ENCODE measurements at regions not wholly inside any gene's neighbourhood (a gene's known extent, or its start where the extent isn't known, plus 50 kb on each side); places are given as distances from the start of the nearest gene placed in this dataset.

DNA sequence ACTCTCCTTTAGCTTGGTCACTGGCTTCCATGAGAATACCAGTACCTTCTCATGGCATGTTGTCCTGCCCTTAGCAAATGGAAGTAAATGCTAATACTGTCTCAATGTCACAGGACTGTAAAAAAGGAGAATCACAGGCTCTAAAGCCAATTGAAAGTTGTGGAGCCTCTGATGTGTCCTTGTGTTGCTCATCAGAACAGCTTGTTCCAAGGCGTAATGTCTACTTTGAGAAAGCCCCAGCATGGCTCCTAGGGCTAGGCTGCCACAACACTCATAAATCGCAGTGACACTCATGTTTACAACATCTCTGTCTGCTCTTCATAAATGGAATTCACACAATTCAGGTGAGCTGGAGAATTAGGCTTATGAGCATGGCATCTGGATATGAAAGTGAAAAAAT is 94.9 kb downstream of the ACTL7B start:
- Mint-ChIP-seq H3K4me3 (no peak overlapping the region), H3K9me3 (peaks cover 0 to 9% (median 0%) of the 10 kb centered on the region in 9 donors), H3K27me3 (peaks cover 0 to 16% (median 2%) of the 10 kb centered on the region in 5 donors), H3K36me3 (peaks cover 0 to 3% (median 0%) of the 10 kb centered on the region in 3 donors), H3K4me1 (no peaks in the 10 kb centered on the region), H3K27ac (no peak overlapping the region)
- no peak for ATAC-seq
- POLR2A ChIA-PET = no interaction called here
- no peak for DNase-seq

GRCh38 chr9:108759835-108760234 is 96.0 kb downstream of the ACTL7B start:
- no peak overlapping the region for H3K4me3 Mint-ChIP-seq
- peaks cover 0 to 3% (median 0%) of the 10 kb centered on the region in 3 donors for H3K36me3 Mint-ChIP-seq
- H3K9me3 Mint-ChIP-seq = peaks cover 0 to 9% (median 0%) of the 10 kb centered on the region in 9 donors
- DNase-seq (no peak), ATAC-seq (no peak)
- H3K27me3 Mint-ChIP-seq = peaks cover 0 to 16% (median 2%) of the 10 kb centered on the region in 5 donors
- POLR2A ChIA-PET = no interaction called here
- no peaks in the 10 kb centered on the region for H3K4me1 Mint-ChIP-seq
- H3K27ac Mint-ChIP-seq = no peak overlapping the region

DNA sequence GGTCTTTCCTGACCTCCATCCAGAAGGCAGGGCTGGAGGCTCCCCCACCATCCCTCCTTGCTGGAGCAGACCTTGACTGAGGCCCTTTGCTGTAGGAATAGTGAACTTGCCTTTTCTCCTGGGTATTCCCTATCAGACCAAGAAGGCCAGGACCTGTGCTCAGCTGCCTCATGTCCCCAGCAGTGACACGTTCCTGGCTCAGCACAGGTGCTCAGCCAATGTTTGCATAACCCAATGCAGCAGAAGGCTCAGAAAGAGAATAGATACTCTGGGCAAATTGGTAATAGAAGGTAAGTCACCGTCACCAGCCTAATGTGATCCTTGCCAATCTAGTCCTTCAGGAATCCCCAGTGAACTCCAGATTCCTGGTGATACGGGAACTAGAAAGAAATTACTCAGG is 96.4 kb downstream of the ACTL7B start:
- ATAC-seq (no peak), DNase-seq (no peak)
- Mint-ChIP-seq H3K4me3 (no peak overlapping the region), H3K36me3 (peaks cover 0 to 3% (median 0%) of the 10 kb centered on the region in 3 donors), H3K4me1 (no peaks in the 10 kb centered on the region), H3K27me3 (peaks cover 0 to 16% (median 2%) of the 10 kb centered on the region in 5 donors), H3K9me3 (peaks cover 0 to 9% (median 0%) of the 10 kb centered on the region in 9 donors), H3K27ac (no peak overlapping the region)
- POLR2A ChIA-PET = no interaction called here

GRCh38 chr9:108756746-108757490 is 98.9 kb downstream of the ACTL7B start:
- H3K4me3 Mint-ChIP-seq = no peak overlapping the region

DNA sequence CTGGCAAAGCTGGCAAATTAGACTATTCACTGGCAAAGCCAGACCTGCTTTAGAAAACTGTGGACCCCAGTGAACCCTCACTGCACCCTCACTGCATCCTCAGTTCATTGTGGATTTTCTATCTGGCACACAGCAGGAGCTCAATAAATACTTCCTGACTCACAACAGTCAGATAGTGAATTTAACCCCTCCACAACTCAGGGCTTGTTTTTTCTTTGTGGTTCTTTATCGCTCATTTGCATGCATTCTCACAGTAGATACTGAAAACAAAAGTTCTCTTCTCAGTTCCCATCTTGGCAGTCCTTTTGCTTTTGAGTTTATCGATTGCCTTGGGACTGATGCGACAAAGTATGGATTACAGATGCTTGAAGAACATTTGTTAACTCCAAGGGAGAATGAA is 99.8 kb downstream of the ACTL7B start:
- Mint-ChIP-seq H3K4me3 (no peak overlapping the region), H3K9me3 (peaks cover 0 to 14% (median 4%) of the 10 kb centered on the region in 9 donors), H3K36me3 (peaks cover 0 to 3% (median 0%) of the 10 kb centered on the region in 3 donors), H3K4me1 (no peaks in the 10 kb centered on the region), H3K27ac (no peak overlapping the region), H3K27me3 (peaks cover 0 to 30% (median 12%) of the 10 kb centered on the region in 5 donors)
- DNase-seq = no peak
- no peak for ATAC-seq
- POLR2A ChIA-PET = no interaction called here

More at GRCh38 chr9:108756746-108757490, 98.9 kb downstream of the ACTL7B start:
- POLR2A ChIA-PET = no interaction called here
- peaks cover 0 to 3% (median 0%) of the 10 kb centered on the region in 3 donors for H3K36me3 Mint-ChIP-seq
- no peak for ATAC-seq
- H3K27me3 Mint-ChIP-seq = peaks cover 0 to 30% (median 12%) of the 10 kb centered on the region in 5 donors
- peaks cover 0 to 16% (median 4%) of the 10 kb centered on the region in 9 donors for H3K9me3 Mint-ChIP-seq
- H3K27ac Mint-ChIP-seq = no peak overlapping the region
- no peaks in the 10 kb centered on the region for H3K4me1 Mint-ChIP-seq
- no peak for DNase-seq

GRCh38 chr9:108751369-108751768 is 104.4 kb downstream of the ACTL7B start:
- ATAC-seq = no peak
- no peak for DNase-seq
- H3K4me1 Mint-ChIP-seq = no peaks in the 10 kb centered on the region
- no peaks in the 10 kb centered on the region for H3K36me3 Mint-ChIP-seq
- POLR2A ChIA-PET = no interaction called here
- H3K27ac Mint-ChIP-seq = no peak overlapping the region
- H3K9me3 Mint-ChIP-seq = peaks cover 0 to 12% (median 2%) of the 10 kb centered on the region in 9 donors
- H3K27me3 Mint-ChIP-seq = peaks cover 3 to 19% (median 12%) of the 10 kb centered on the region in 5 donors
- no peak overlapping the region for H3K4me3 Mint-ChIP-seq

DNA sequence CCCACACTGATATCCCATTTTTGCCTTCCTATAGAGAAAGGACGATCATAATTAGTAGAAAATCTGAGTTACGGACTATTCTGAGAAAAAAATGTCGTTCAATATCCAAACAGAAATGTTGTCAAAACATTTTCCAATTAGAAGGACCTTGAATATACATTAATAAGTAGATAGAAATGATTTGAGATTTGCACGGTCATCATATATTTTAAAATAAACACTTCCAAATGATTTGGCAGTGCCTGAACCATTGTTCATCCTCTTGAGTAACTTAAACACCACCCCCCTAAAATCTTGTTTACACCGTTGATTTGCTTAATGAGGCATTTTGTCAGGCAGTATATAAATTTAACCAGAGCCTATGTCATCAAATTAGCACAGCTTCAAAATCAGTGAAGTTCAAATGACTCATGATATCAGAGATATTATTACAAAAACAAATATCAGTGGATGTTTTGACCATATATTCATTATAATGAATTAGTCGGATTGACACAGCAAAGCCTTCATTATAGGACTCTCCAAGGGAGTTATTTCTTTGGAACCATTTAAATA is 105.0 kb downstream of the ACTL7B start:
- Mint-ChIP-seq H3K27ac (no peak overlapping the region), H3K4me3 (no peak overlapping the region), H3K36me3 (no peaks in the 10 kb centered on the region), H3K4me1 (no peaks in the 10 kb centered on the region), H3K9me3 (peaks cover 0 to 12% (median 2%) of the 10 kb centered on the region in 9 donors), H3K27me3 (peaks cover 3 to 22% (median 12%) of the 10 kb centered on the region in 5 donors)
- POLR2A ChIA-PET = no interaction called here
- ATAC-seq = no peak
- no peak for DNase-seq

DNA sequence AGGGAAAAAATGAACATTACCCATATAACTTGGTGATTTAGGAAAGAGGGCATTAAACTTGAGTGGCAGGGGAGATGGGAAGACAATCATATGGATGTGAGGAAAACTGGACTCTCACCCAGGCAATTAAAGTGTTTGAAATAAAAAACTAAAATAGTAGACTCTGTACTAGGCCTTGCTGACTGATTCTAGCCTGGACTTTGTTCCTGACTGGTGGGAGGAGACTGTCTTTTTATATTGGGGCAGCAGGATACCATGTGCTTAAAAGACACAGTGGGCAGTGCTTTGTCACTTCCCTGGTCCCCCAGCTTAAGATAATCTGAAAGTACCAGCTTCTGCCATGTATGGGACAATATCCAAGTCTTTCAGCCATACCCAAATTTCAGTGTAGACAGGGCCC is 107.0 kb downstream of the ACTL7B start:
- ATAC-seq = no peak
- no peaks in the 10 kb centered on the region for H3K4me1 Mint-ChIP-seq
- peaks cover 0 to 5% (median 2%) of the 10 kb centered on the region in 9 donors for H3K9me3 Mint-ChIP-seq
- no peak for DNase-seq
- no peaks in the 10 kb centered on the region for H3K36me3 Mint-ChIP-seq
- H3K4me3 Mint-ChIP-seq = no peak overlapping the region
- no peak overlapping the region for H3K27ac Mint-ChIP-seq
- peaks cover 3 to 16% (median 5%) of the 10 kb centered on the region in 5 donors for H3K27me3 Mint-ChIP-seq
- POLR2A ChIA-PET = no interaction called here

GRCh38 chr9:108746864-108747263 is 108.9 kb downstream of the ACTL7B start:
- H3K9me3 Mint-ChIP-seq = peaks cover 0 to 4% (median 0%) of the 10 kb centered on the region in 9 donors
- H3K4me1 Mint-ChIP-seq = no peaks in the 10 kb centered on the region
- no peak for DNase-seq
- H3K27me3 Mint-ChIP-seq = peaks cover 2 to 12% (median 3%) of the 10 kb centered on the region in 5 donors
- POLR2A ChIA-PET = no interaction called here
- H3K4me3 Mint-ChIP-seq = no peak overlapping the region
- no peak overlapping the region for H3K27ac Mint-ChIP-seq
- no peaks in the 10 kb centered on the region for H3K36me3 Mint-ChIP-seq
- ATAC-seq = no peak

DNA sequence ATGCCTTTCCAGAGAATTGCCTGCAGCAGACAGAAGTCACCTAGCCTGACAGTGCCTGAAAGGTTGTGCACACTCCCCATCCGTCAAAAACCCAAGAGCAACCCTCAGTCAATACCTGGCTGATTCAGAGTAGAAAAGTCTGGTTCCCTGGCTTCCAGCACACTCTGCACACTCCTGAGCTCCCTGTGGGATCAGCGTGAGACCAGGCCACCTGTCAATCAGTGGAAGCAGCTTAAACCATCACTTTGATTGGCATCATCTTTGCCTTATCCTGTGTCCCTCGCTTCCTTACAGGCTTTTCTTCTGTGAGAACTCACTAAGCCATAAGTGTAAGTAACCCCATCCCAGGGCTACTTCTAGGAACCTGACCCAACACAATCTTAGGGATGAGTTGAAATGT is 109.8 kb downstream of the ACTL7B start:
- POLR2A ChIA-PET = no interaction called here
- H3K27ac Mint-ChIP-seq = no peak overlapping the region
- H3K27me3 Mint-ChIP-seq = peaks cover 2 to 12% (median 3%) of the 10 kb centered on the region in 5 donors
- H3K4me1 Mint-ChIP-seq = no peaks in the 10 kb centered on the region
- DNase-seq = no peak
- H3K9me3 Mint-ChIP-seq = peaks cover 0 to 4% (median 0%) of the 10 kb centered on the region in 9 donors
- ATAC-seq = no peak
- H3K36me3 Mint-ChIP-seq = no peaks in the 10 kb centered on the region
- no peak overlapping the region for H3K4me3 Mint-ChIP-seq

GRCh38 chr9:108744641-108745040 is 111.1 kb downstream of the ACTL7B start:
- POLR2A ChIA-PET = no interaction called here
- DNase-seq (no peak), ATAC-seq (no peak)
- Mint-ChIP-seq H3K9me3 (peaks cover 0 to 4% (median 0%) of the 10 kb centered on the region in 9 donors), H3K4me3 (no peak overlapping the region), H3K4me1 (no peaks in the 10 kb centered on the region), H3K36me3 (no peaks in the 10 kb centered on the region), H3K27me3 (peaks cover 2 to 12% (median 3%) of the 10 kb centered on the region in 5 donors), H3K27ac (no peak overlapping the region)

- Mint-ChIP-seq H3K9me3 (peaks cover 0 to 4% (median 0%) of the 10 kb centered on the region in 9 donors), H3K27me3 (peaks cover 2 to 12% (median 3%) of the 10 kb centered on the region in 5 donors), H3K4me3 (no peak overlapping the region), H3K4me1 (no peaks in the 10 kb centered on the region), H3K36me3 (no peaks in the 10 kb centered on the region), H3K27ac (no peak overlapping the region)
- ATAC-seq = no peak
- no peak for DNase-seq
- POLR2A ChIA-PET = no interaction called here
Measured at GRCh38 chr9:108743901-108744371, 111.8 kb downstream of the ACTL7B start.

DNA sequence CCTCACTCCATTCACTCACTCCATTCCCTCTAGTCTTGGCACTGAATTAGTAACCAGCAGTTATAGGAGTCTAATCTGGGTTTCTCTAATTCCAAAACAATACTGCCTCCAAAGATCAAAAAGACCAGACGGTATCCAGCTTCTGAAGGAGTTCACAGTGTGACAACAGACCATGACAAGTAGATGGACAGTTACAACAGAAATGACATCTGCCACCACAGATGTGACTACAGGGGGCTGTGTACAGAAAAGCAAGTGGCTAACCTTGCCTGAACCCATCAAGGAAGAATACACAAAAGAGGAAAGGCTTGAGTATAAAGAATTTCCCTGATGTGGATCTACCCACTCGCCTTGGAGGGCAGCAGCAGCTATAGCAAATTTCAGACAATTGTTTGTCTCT is 112.4 kb downstream of the ACTL7B start:
- Mint-ChIP-seq H3K9me3 (peaks cover 0 to 4% (median 0%) of the 10 kb centered on the region in 9 donors), H3K36me3 (no peaks in the 10 kb centered on the region), H3K4me1 (no peaks in the 10 kb centered on the region), H3K27me3 (peaks cover 1 to 9% (median 2%) of the 10 kb centered on the region in 5 donors), H3K27ac (no peak overlapping the region), H3K4me3 (no peak overlapping the region)
- ATAC-seq = no peak
- POLR2A ChIA-PET = no interaction called here
- no peak for DNase-seq
